Chondrocyte (in vitro differentiated cells): ENCODE measurements at regions not wholly inside any gene's neighbourhood (a gene's known extent, or its start where the extent isn't known, plus 50 kb on each side); places are given as distances from the start of the nearest gene placed in this dataset.

Experiments used
- DNase-seq: peaks from one replicate; pipeline ENCODE4 v3.0.0; 2021; ENCODE audit warnings: mixed read lengths, low spot score
- H3K27ac Mint-ChIP-seq: one replicate; pipeline ENCODE4 v1.8.0; 2021; ENCODE audit warnings: mild to moderate bottlenecking, moderate library complexity, mixed read lengths; ENCODE audit not compliant: unreplicated experiment
- H3K27me3 Mint-ChIP-seq: 2 replicates; pipeline ENCODE4 v1.8.0; 2021; ENCODE audit warnings: low read depth, mixed read lengths
- H3K36me3 Mint-ChIP-seq: 2 replicates; pipeline ENCODE4 v1.8.0; 2021; ENCODE audit warnings: low read depth, mixed read lengths
- H3K4me1 Mint-ChIP-seq: 2 replicates; pipeline ENCODE4 v1.8.0; 2021; ENCODE audit warnings: low read depth, mild to moderate bottlenecking, mixed read lengths
- H3K4me3 Mint-ChIP-seq: one replicate; pipeline ENCODE4 v1.8.0; 2021; ENCODE audit warnings: mild to moderate bottlenecking, moderate library complexity, mixed read lengths; ENCODE audit not compliant: unreplicated experiment
- H3K9me3 Mint-ChIP-seq: 2 replicates; pipeline ENCODE4 v1.8.0; 2021; ENCODE audit warnings: low read depth, mixed read lengths
- CTCF ChIP-seq: fragments of 200-600 bp; sonication (generic); IDR thresholded peaks from 2 replicates; pipeline ENCODE4 v1.5.0; 2021; ENCODE audit warnings: antibody characterized with exemption, mild to moderate bottlenecking, moderate library complexity

- Mint-ChIP-seq H3K27me3 (no peaks in the 10 kb centered on the region), H3K36me3 (no peaks in the 10 kb centered on the region), H3K4me3 (peak overlapping the region; percentile 1), H3K9me3 (no peaks in the 10 kb centered on the region), H3K27ac (peak overlapping the region; percentile 60), H3K4me1 (peaks cover 20% of the 10 kb centered on the region)
- DNase-seq = no peak
- TF ChIP-seq CTCF = no peak
Measured at GRCh38 chr4:124060261-124060918, 652.1 kb downstream of the ANKRD50 start.

GRCh38 chr4:124061413-124061812, 651.1 kb downstream of the ANKRD50 start:
- TF ChIP-seq CTCF = no peak
- H3K27me3 Mint-ChIP-seq = no peaks in the 10 kb centered on the region
- no peak for DNase-seq
- H3K4me1 Mint-ChIP-seq = peaks cover 20% of the 10 kb centered on the region
- H3K9me3 Mint-ChIP-seq = no peaks in the 10 kb centered on the region
- H3K27ac Mint-ChIP-seq = peak overlapping the region; percentile 45
- no peak overlapping the region for H3K4me3 Mint-ChIP-seq
- H3K36me3 Mint-ChIP-seq = no peaks in the 10 kb centered on the region

GRCh38 chr4:124065422-124065821, 647.1 kb downstream of the ANKRD50 start:
- Mint-ChIP-seq H3K27me3 (no peaks in the 10 kb centered on the region), H3K9me3 (peaks cover 13% of the 10 kb centered on the region), H3K36me3 (peaks cover 5% of the 10 kb centered on the region), H3K4me1 (peaks cover 19% of the 10 kb centered on the region), H3K27ac (no peak overlapping the region), H3K4me3 (no peak overlapping the region)
- TF ChIP-seq CTCF = no peak
- DNase-seq = no peak

- Mint-ChIP-seq H3K9me3 (peaks cover 18% of the 10 kb centered on the region), H3K4me1 (peaks cover 14% of the 10 kb centered on the region), H3K36me3 (peaks cover 11% of the 10 kb centered on the region), H3K4me3 (no peak overlapping the region), H3K27me3 (no peaks in the 10 kb centered on the region), H3K27ac (no peak overlapping the region)
- no peak for TF ChIP-seq CTCF
- no peak for DNase-seq
Measured at GRCh38 chr4:124065936-124066335, 646.6 kb downstream of the ANKRD50 start.

- peaks cover 24% of the 10 kb centered on the region for H3K9me3 Mint-ChIP-seq
- peaks cover 9% of the 10 kb centered on the region for H3K4me1 Mint-ChIP-seq
- DNase-seq = no peak
- H3K36me3 Mint-ChIP-seq = peaks cover 14% of the 10 kb centered on the region
- no peak for TF ChIP-seq CTCF
- no peaks in the 10 kb centered on the region for H3K27me3 Mint-ChIP-seq
- no peak overlapping the region for H3K4me3 Mint-ChIP-seq
- no peak overlapping the region for H3K27ac Mint-ChIP-seq
Measured at GRCh38 chr4:124066595-124066994, 645.9 kb downstream of the ANKRD50 start.
